SK-N-SH (cell line): ENCODE measurements at regions not wholly inside any gene's neighbourhood (a gene's known extent, or its start where the extent isn't known, plus 50 kb on each side); places are given as distances from the start of the nearest gene placed in this dataset.

Experiments
- CTCF ChIA-PET: fragments of 300-600, 350-600 bp; formaldehyde crosslinking; extraction: SDS; loops from one replicate; lab custom pipeline; 2021; lab: Yijun Ruan, JAX
- POLR2A ChIA-PET: fragments of 350-600 bp; sonication (Branson Sonifier 250); formaldehyde crosslinking; extraction: SDS; loops from one replicate; lab custom pipeline; 2020; ENCODE audit warnings: antibody characterized with exemption, inconsistent platforms; lab: Yijun Ruan, JAX
- DNase-seq: peaks from one replicate; pipeline ENCODE4 v3.0.0; 2012
- H2AFZ ChIP-seq: fragments of 200-600 bp; sonication (generic); 2 replicates; pipeline ENCODE4 v1.8.1; 2016; ENCODE audit warnings: antibody characterized with exemption, mild to moderate bottlenecking, low read depth
- H3F3A ChIP-seq: fragments of 200-600 bp; sonication (generic); replicated peaks from 2 replicates; pipeline ENCODE3; 2016; ENCODE audit warnings: antibody characterized with exemption, mild to moderate bottlenecking; ENCODE audit not compliant: insufficient read depth
- H3K27ac ChIP-seq, 2 experiments: fragments of 200-500 bp in 1 of 2; fragments of 200-600 bp in 1 of 2; sonication (Bioruptor generic) in 1 of 2; sonication (generic), shearing (Covaris generic) in 1 of 2; 2 replicates each; pipeline versions ENCODE4 v1.5.1 to v1.6.1; 2014 to 2016; ENCODE audit warnings: low read depth in 2 of 2, inconsistent platforms in 1 of 2, low read length in 1 of 2, mild to moderate bottlenecking in 1 of 2, mixed read lengths in 1 of 2
- H3K27me3 ChIP-seq: fragments of 200-600 bp; sonication (generic), shearing (Covaris generic); 2 replicates; pipeline ENCODE4 v1.6.1; 2016; ENCODE audit warnings: mixed run types; ENCODE audit not compliant: insufficient read depth
- H3K36me3 ChIP-seq, 2 experiments: fragments of 200-500 bp in 1 of 2; fragments of 200-600 bp in 1 of 2; sonication (Bioruptor generic) in 1 of 2; sonication (generic) in 1 of 2; replicated peaks in 1 of 2; 2 replicates each; pipeline versions ENCODE3 to v1.5.1; 2014 to 2016; ENCODE audit warnings: low read length in 1 of 2, mild to moderate bottlenecking in 1 of 2; ENCODE audit not compliant: insufficient read depth in 2 of 2, control insufficient read depth in 1 of 2
- H3K4me1 ChIP-seq, 2 experiments: fragments of 200-500 bp in 1 of 2; fragments of 200-600 bp in 1 of 2; sonication (Bioruptor generic) in 1 of 2; sonication (generic), shearing (Covaris generic) in 1 of 2; 2 replicates each; pipeline versions ENCODE4 v1.5.1 to v1.6.1; 2014 to 2016; ENCODE audit warnings: low read depth in 1 of 2, low read length in 1 of 2, mixed run types in 1 of 2; ENCODE audit not compliant: insufficient read depth in 2 of 2, control insufficient read depth in 1 of 2
- H3K4me2 ChIP-seq: fragments of 200-600 bp; sonication (generic), shearing (Covaris generic); 2 replicates; pipeline ENCODE4 v1.6.1; 2017; ENCODE audit warnings: mixed run types
- H3K4me3 ChIP-seq, 2 experiments: fragments of 200-500 bp in 1 of 2; fragments of 200-600 bp in 1 of 2; sonication (Bioruptor generic) in 1 of 2; sonication (generic), shearing (Covaris generic) in 1 of 2; 2 replicates each; pipeline versions ENCODE4 v1.5.1 to v1.8.1; 2014 to 2016; ENCODE audit warnings: low read depth in 2 of 2, inconsistent platforms in 1 of 2, low read length in 1 of 2, mild to moderate bottlenecking in 1 of 2, mixed read lengths in 1 of 2, moderate library complexity in 1 of 2
- H3K79me2 ChIP-seq: fragments of 200-600 bp; sonication (generic); 2 replicates; pipeline ENCODE4 v1.8.1; 2017; ENCODE audit warnings: mild to moderate bottlenecking; ENCODE audit not compliant: insufficient read depth
- H3K9ac ChIP-seq: fragments of 200-600 bp; sonication (generic); 2 replicates; pipeline ENCODE4 v1.6.1; 2017; ENCODE audit warnings: mixed run types
- H3K9me2 ChIP-seq: fragments of 200-600 bp; sonication (generic); 2 replicates; pipeline ENCODE4 v1.6.1; 2017; ENCODE audit warnings: mixed run types
- H3K9me3 ChIP-seq: fragments of 200-600 bp; sonication (generic); 2 replicates; pipeline ENCODE4 v1.6.1; 2017; ENCODE audit warnings: mixed run types, mild to moderate bottlenecking, moderate library complexity
- H4K20me1 ChIP-seq: fragments of 200-600 bp; sonication (generic); 2 replicates; pipeline ENCODE4 v1.6.1; 2017; ENCODE audit warnings: mild to moderate bottlenecking, mixed run types; ENCODE audit not compliant: insufficient read depth
- CHD2 ChIP-seq: fragments of 150-350 bp; IDR thresholded peaks from 2 replicates; pipeline ENCODE4 v1.6.1; 2018; ENCODE audit warnings: low read length; ENCODE audit not compliant: partially characterized antibody
- EP300 ChIP-seq, 2 experiments: IDR thresholded peaks; 2 replicates each; pipeline versions ENCODE4 v1.4.0 to v1.6.1; 2012; ENCODE audit warnings: borderline replicate concordance in 1 of 2, low read depth in 1 of 2, low read length in 1 of 2
- EZH2phosphoT487 ChIP-seq: fragments of 200-600 bp; sonication (generic); IDR thresholded peaks from 2 replicates; pipeline ENCODE4 v1.6.1; 2017; ENCODE audit warnings: low read depth, mixed run types, mild to moderate bottlenecking, antibody characterized with exemption, moderate library complexity, borderline replicate concordance
- FOSL2 ChIP-seq: IDR thresholded peaks from 2 replicates; pipeline ENCODE4 v1.4.0; 2012; ENCODE audit warnings: low read depth, mild to moderate bottlenecking, moderate library complexity, borderline replicate concordance
- FOXM1 ChIP-seq: IDR thresholded peaks from 2 replicates; pipeline ENCODE4 v1.4.0; 2012; ENCODE audit warnings: low read depth, mild to moderate bottlenecking
- GABPA ChIP-seq: IDR thresholded peaks from 2 replicates; pipeline ENCODE4 v1.4.0; 2012; ENCODE audit warnings: low read depth, mild to moderate bottlenecking
- JUND ChIP-seq: IDR thresholded peaks from 2 replicates; pipeline ENCODE4 v1.4.0; 2012
- MXI1 ChIP-seq: IDR thresholded peaks from 2 replicates; pipeline ENCODE4 v1.6.1; 2012; ENCODE audit warnings: mild to moderate bottlenecking, low read depth, low read length, improper control_type of control experiment
- NFIC ChIP-seq: IDR thresholded peaks from 2 replicates; pipeline ENCODE4 v1.4.0; 2012; ENCODE audit warnings: borderline replicate concordance
- NRF1 ChIP-seq: IDR thresholded peaks from 2 replicates; pipeline ENCODE4 v1.6.1; 2012; ENCODE audit warnings: low read depth, mild to moderate bottlenecking, low read length
- POLR2AphosphoS5 ChIP-seq: IDR thresholded peaks from 2 replicates; pipeline ENCODE4 v1.6.1; 2012; ENCODE audit warnings: low read depth, low read length
- RCOR1 ChIP-seq: fragments of 150-350 bp; IDR thresholded peaks from 2 replicates; pipeline ENCODE4 v1.6.1; 2017; ENCODE audit warnings: antibody characterized with exemption, low read length
- SIN3A ChIP-seq: IDR thresholded peaks from 2 replicates; pipeline ENCODE4 v1.6.1; 2012; ENCODE audit warnings: low read depth, mild to moderate bottlenecking, low read length, moderate library complexity, borderline replicate concordance
- TAF1 ChIP-seq: IDR thresholded peaks from 2 replicates; pipeline ENCODE4 v1.6.1; 2012; ENCODE audit warnings: low read depth, mild to moderate bottlenecking, low read length, moderate library complexity, borderline replicate concordance
- TCF12 ChIP-seq: IDR thresholded peaks from 2 replicates; pipeline ENCODE4 v1.4.0; 2012
- YY1 ChIP-seq: IDR thresholded peaks from 2 replicates; pipeline ENCODE4 v1.4.0; 2012; ENCODE audit warnings: low read depth, mild to moderate bottlenecking
- WGBS: methylation state at CpG from one replicate; pipeline ENCODE4 v1.1.6; 2017; ENCODE audit warnings: low lambda C conversion rate; 5-methylcytosine and 5-hydroxymethylcytosine counted together
- TF ChIP-seq, protein P1 (sequence below): IDR thresholded peaks from 2 replicates; pipeline ENCODE4 v1.4.0; 2012; ENCODE audit warnings: low read depth, borderline replicate concordance
- TF ChIP-seq, protein P2 (sequence below): IDR thresholded peaks from 2 replicates; pipeline ENCODE4 v1.4.0; 2012; ENCODE audit warnings: low read depth, borderline replicate concordance
- TF ChIP-seq, protein P3 (sequence below): IDR thresholded peaks from 2 replicates; pipeline ENCODE4; 2012
- TF ChIP-seq, protein P4 (sequence below): fragments of 150-350 bp; IDR thresholded peaks from 2 replicates; pipeline ENCODE4 v1.6.1; 2016; ENCODE audit warnings: mild to moderate bottlenecking, low read depth, low read length

DNA sequence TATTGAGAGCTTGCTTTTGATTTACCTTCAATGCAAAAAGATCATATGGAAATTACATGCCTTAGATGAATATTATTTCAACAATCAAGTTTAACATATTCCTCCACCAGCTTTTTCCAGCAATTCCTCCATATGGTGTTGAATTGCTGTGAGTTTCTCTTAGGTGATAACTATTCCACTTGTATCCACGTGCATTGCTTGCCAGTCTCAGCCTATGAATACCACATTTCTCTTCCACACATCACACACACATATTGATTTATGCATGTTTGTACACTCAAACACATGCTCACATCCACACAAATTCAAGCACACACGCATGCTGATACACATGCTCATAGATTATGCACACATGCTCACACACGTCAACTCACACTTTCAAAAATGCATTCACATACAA, 770.0 kb upstream of the LINC00305 start:
- Histone ChIP-seq H3K4me2 (no peak overlapping the region), H4K20me1 (no peaks in the 10 kb centered on the region), H3K79me2 (no peaks in the 10 kb centered on the region), H3K9me2 (0 out of 2 replicates have a peak, but pooled peaks cover 4% of the 10 kb centered on the region), H3K27me3 (no peaks in the 10 kb centered on the region), H3K4me3 (no peak overlapping the region), H3K36me3 (no peaks in the 10 kb centered on the region), H3K9ac (no peak overlapping the region), H3F3A (no peaks in the 10 kb centered on the region), H3K27ac (no peak overlapping the region), H3K4me1 (no peaks in the 10 kb centered on the region; a peak in 2 of 4 replicates), H3K9me3 (no peaks in the 10 kb centered on the region), H2AFZ (no peak overlapping the region)
- CTCF ChIA-PET: interaction anchor here (0.6 kb wide), 1 partner anchor 76 kb away, joined by 3 read pairs; no protein-coding TSS in a partner anchor
- no peak for DNase-seq
- WGBS: 42% methylated on average over 3 of the region's 3 CpGs
- POLR2A ChIA-PET: no interaction called here
- no peak for TF ChIP-seq YY1
- no peak for TF ChIP-seq TCF12
- TF ChIP-seq EZH2phosphoT487: no peak

DNA sequence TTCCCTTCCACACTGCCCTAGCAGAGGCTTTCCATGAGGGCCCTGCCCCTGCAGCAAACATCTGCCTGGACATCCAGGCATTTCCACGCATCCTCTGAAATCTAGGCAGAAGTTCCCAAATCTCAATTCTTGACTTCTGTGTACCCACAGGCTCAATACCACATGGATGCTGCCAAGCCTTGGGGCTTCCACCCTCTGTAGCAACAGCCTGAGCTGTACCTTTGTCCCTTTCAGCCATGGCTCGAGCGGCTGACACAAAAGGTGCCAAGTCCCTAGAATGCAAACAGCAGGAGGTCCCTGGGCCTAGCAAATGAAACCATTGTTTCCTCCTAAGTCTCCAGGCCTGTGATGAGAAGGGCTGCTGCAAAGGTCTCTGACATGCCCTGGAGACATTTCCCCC, 744.5 kb upstream of the LINC00305 start:
- CTCF ChIA-PET: no interaction called here
- no peaks in the 10 kb centered on the region for H4K20me1 ChIP-seq
- WGBS: 42% methylated on average over 3 of the region's 3 CpGs

More for the DNA sequence above, 744.5 kb upstream of the LINC00305 start:
- DNase-seq: no peak
- H3K36me3 ChIP-seq: no peaks in the 10 kb centered on the region
- H3K4me2 ChIP-seq: no peak overlapping the region
- H3K9me2 ChIP-seq: no peaks in the 10 kb centered on the region
- no peaks in the 10 kb centered on the region for H3K27me3 ChIP-seq
- no peak overlapping the region for H3K4me3 ChIP-seq
- TF ChIP-seq JUND: no peak
- TF ChIP-seq, protein P1, sequence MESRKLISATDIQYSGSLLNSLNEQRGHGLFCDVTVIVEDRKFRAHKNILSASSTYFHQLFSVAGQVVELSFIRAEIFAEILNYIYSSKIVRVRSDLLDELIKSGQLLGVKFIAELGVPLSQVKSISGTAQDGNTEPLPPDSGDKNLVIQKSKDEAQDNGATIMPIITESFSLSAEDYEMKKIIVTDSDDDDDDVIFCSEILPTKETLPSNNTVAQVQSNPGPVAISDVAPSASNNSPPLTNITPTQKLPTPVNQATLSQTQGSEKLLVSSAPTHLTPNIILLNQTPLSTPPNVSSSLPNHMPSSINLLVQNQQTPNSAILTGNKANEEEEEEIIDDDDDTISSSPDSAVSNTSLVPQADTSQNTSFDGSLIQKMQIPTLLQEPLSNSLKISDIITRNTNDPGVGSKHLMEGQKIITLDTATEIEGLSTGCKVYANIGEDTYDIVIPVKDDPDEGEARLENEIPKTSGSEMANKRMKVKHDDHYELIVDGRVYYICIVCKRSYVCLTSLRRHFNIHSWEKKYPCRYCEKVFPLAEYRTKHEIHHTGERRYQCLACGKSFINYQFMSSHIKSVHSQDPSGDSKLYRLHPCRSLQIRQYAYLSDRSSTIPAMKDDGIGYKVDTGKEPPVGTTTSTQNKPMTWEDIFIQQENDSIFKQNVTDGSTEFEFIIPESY: no peak
- TF ChIP-seq EP300 (IDR thresholded peaks at IDR 0.05; ENCODE audit: borderline replicate concordance in 1 of 2, low read depth in 1 of 2, low read length in 1 of 2): no peak
- TF ChIP-seq, protein P2, sequence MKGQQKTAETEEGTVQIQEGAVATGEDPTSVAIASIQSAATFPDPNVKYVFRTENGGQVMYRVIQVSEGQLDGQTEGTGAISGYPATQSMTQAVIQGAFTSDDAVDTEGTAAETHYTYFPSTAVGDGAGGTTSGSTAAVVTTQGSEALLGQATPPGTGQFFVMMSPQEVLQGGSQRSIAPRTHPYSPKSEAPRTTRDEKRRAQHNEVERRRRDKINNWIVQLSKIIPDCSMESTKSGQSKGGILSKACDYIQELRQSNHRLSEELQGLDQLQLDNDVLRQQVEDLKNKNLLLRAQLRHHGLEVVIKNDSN: no peak
- no peak for TF ChIP-seq NFIC
- no peak for TF ChIP-seq FOXM1
- TF ChIP-seq, protein P3, sequence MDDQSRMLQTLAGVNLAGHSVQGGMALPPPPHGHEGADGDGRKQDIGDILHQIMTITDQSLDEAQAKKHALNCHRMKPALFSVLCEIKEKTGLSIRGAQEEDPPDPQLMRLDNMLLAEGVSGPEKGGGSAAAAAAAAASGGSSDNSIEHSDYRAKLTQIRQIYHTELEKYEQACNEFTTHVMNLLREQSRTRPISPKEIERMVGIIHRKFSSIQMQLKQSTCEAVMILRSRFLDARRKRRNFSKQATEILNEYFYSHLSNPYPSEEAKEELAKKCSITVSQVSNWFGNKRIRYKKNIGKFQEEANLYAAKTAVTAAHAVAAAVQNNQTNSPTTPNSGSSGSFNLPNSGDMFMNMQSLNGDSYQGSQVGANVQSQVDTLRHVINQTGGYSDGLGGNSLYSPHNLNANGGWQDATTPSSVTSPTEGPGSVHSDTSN: no peak
- TF ChIP-seq CHD2: no peak
- no peak for TF ChIP-seq SIN3A
- no peak for TF ChIP-seq MXI1
- TF ChIP-seq, protein P4, sequence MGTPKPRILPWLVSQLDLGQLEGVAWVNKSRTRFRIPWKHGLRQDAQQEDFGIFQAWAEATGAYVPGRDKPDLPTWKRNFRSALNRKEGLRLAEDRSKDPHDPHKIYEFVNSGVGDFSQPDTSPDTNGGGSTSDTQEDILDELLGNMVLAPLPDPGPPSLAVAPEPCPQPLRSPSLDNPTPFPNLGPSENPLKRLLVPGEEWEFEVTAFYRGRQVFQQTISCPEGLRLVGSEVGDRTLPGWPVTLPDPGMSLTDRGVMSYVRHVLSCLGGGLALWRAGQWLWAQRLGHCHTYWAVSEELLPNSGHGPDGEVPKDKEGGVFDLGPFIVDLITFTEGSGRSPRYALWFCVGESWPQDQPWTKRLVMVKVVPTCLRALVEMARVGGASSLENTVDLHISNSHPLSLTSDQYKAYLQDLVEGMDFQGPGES: no peak
- no peak for TF ChIP-seq GABPA
- TF ChIP-seq NRF1: no peak
- TF ChIP-seq FOSL2: no peak
- TF ChIP-seq POLR2AphosphoS5: no peak
- no peak for TF ChIP-seq TAF1
- TF ChIP-seq TCF12: no peak
- TF ChIP-seq RCOR1: no peak
- H3K9ac ChIP-seq: no peak overlapping the region
- no peaks in the 10 kb centered on the region for H3F3A ChIP-seq
- no peaks in the 10 kb centered on the region for H3K79me2 ChIP-seq
- H3K4me1 ChIP-seq: no peaks in the 10 kb centered on the region
- POLR2A ChIA-PET: no interaction called here
- no peak overlapping the region for H2AFZ ChIP-seq
- H3K9me3 ChIP-seq: no peaks in the 10 kb centered on the region
- no peak overlapping the region for H3K27ac ChIP-seq
